Ecto neural progenitor cell (in vitro differentiated cells): ENCODE measurements at regions not wholly inside any gene's neighbourhood (a gene's known extent, or its start where the extent isn't known, plus 50 kb on each side); places are given as distances from the start of the nearest gene placed in this dataset.
"Not testable (repeated sequence)": the region's sequence is repeated elsewhere in the genome, so short reads cannot be mapped to it uniquely, and the experiment has no call there.

Experiments used
- DNase-seq: peaks from one replicate; pipeline ENCODE4 v3.0.0-alpha.2; 2018; ENCODE audit warnings: low spot score

- no peak for DNase-seq
Observed at GRCh38 chr21:17189963-17190362, 322.9 kb upstream of the CXADR start.

GRCh38 chr21:17191346-17191993 lies 321.4 kb upstream of the CXADR start:
- no peak for DNase-seq

- no peak for DNase-seq
Observed at GRCh38 chr21:17195351-17195750, 317.5 kb upstream of the CXADR start.

GRCh38 chr21:17195976-17196375 lies 316.9 kb upstream of the CXADR start:
- no peak for DNase-seq

- DNase-seq, result no peak
Observed at GRCh38 chr21:17196623-17197022, 316.2 kb upstream of the CXADR start.

- DNase-seq, result no peak
Observed at GRCh38 chr21:17197996-17198395, 314.8 kb upstream of the CXADR start.

- no peak for DNase-seq
Observed at GRCh38 chr21:17200250-17200649, 312.6 kb upstream of the CXADR start.

- no peak for DNase-seq
Observed at GRCh38 chr21:17201741-17202260, 311.0 kb upstream of the CXADR start.

GRCh38 chr21:17214801-17215200 lies 298.0 kb upstream of the CXADR start:
- no peak for DNase-seq

- DNase-seq, result not testable (repeated sequence)
Observed at GRCh38 chr21:17219050-17219449, 293.8 kb upstream of the CXADR start.

GRCh38 chr21:17231124-17231523 lies 281.7 kb upstream of the CXADR start:
- no peak for DNase-seq

GRCh38 chr21:17231771-17232170 lies 281.1 kb upstream of the CXADR start:
- no peak for DNase-seq

GRCh38 chr21:17238468-17238867 lies 274.4 kb upstream of the CXADR start:
- DNase-seq, result no peak

- no peak for DNase-seq
Observed at GRCh38 chr21:17250778-17251241, 262.0 kb upstream of the CXADR start.

GRCh38 chr21:17257784-17258183 lies 255.1 kb upstream of the CXADR start:
- no peak for DNase-seq

GRCh38 chr21:17264182-17264581 lies 248.7 kb upstream of the CXADR start:
- DNase-seq, result no peak

- no peak for DNase-seq
Observed at GRCh38 chr21:17269760-17270159, 243.1 kb upstream of the CXADR start.

- DNase-seq, result no peak
Observed at GRCh38 chr21:17270229-17270628, 242.6 kb upstream of the CXADR start.

- DNase-seq, result no peak
Observed at GRCh38 chr21:17279663-17280062, 233.2 kb upstream of the CXADR start.

GRCh38 chr21:17293016-17293562 lies 219.8 kb upstream of the CXADR start:
- DNase-seq, result not testable (repeated sequence)

- no peak for DNase-seq
Observed at GRCh38 chr21:17295997-17296396, 216.8 kb upstream of the CXADR start.

- not testable (repeated sequence) for DNase-seq
Observed at GRCh38 chr21:17299576-17299975, 213.3 kb upstream of the CXADR start.

GRCh38 chr21:17327715-17328114 lies 185.1 kb upstream of the CXADR start:
- not testable (repeated sequence) for DNase-seq

GRCh38 chr21:17334484-17334883 lies 178.4 kb upstream of the CXADR start:
- DNase-seq, result no peak
